K562 (cell line): ENCODE measurements at regions not wholly inside any gene's neighbourhood (a gene's known extent, or its start where the extent isn't known, plus 50 kb on each side); places are given as distances from the start of the nearest gene placed in this dataset.

Experiments used
- ATAC-seq: fragments of 200-7000 bp; cut with Tn5 transposase; 3 replicates; pipeline ENCODE4 v1.9.1; 2020; ENCODE audit warnings: moderate library complexity
- BruUV-seq: library from RNA; stranded (reverse); fragments of 400-500 nt; replicated peaks from 2 replicates; lab custom pipeline; 2021; lab: Mats Ljungman, UMichigan
- CTCF ChIA-PET: fragments of 300-600 bp; formaldehyde crosslinking; extraction: SDS; loops from one replicate; lab custom pipeline; 2021; ENCODE audit warnings: low intra/inter-chr PET ratio; lab: Yijun Ruan, JAX
- POLR2A ChIA-PET: fragments of 300-600, 350-650 bp; sonication (Branson Sonifier 250); formaldehyde crosslinking; extraction: SDS; loops from one replicate; lab custom pipeline; 2021; ENCODE audit warnings: antibody characterized with exemption, inconsistent platforms; lab: Yijun Ruan, JAX
- DNase-seq, 4 experiments: peaks; one replicate each; pipeline versions ENCODE4 v3.0.0 to v3.0.0-alpha.2; 2011 to 2018; ENCODE audit warnings: low spot score in 3 of 4, mixed read lengths in 3 of 4; ENCODE audit errors: extremely low read depth in 1 of 4
- FAIRE-seq: peaks from 2 replicates; lab custom pipeline; 2011; peaks lifted over from hg19 to GRCh38; lab: Jason Lieb, UNC
- H2AFZ ChIP-seq: 2 replicates; pipeline ENCODE4 v1.6.0; 2011; ENCODE audit warnings: low read depth, low read length, control low read depth, inconsistent platforms
- H3K27ac ChIP-seq: fragments of 200-600 bp; 3 replicates; pipeline ENCODE4 v1.8.0; 2011; ENCODE audit warnings: low read depth, mild to moderate bottlenecking, control low read depth, inconsistent platforms, low read length, moderate library complexity, mixed read lengths; ENCODE audit errors: extremely low read depth
- H3K27me3 ChIP-seq, 2 experiments: fragments of 300-600 bp in 1 of 2; 2 replicates in 1 of 2; 3 replicates in 1 of 2; pipeline versions ENCODE4 v1.6.0 to v1.8.0; 2011; ENCODE audit warnings: inconsistent platforms in 2 of 2, low read length in 2 of 2, mild to moderate bottlenecking in 1 of 2, mixed read lengths in 1 of 2, moderate library complexity in 1 of 2; ENCODE audit not compliant: control insufficient read depth in 2 of 2, insufficient read depth in 2 of 2
- H3K36me3 ChIP-seq: fragments of 300-600 bp; 3 replicates; pipeline ENCODE4 v1.8.0; 2011; ENCODE audit warnings: mild to moderate bottlenecking, low read length, inconsistent platforms; ENCODE audit not compliant: control insufficient read depth, insufficient read depth
- H3K4me1 ChIP-seq, 2 experiments: fragments of 200-600 bp in 1 of 2; replicated peaks in 1 of 2; 2 replicates in 1 of 2; 3 replicates in 1 of 2; pipeline versions ENCODE4 v1.5.1 to v1.8.0; 2011; ENCODE audit warnings: inconsistent platforms in 2 of 2, low read length in 2 of 2, mild to moderate bottlenecking in 1 of 2, mixed read lengths in 1 of 2, moderate library complexity in 1 of 2; ENCODE audit not compliant: control insufficient read depth in 2 of 2, insufficient read depth in 2 of 2
- H3K4me2 ChIP-seq: 2 replicates; pipeline ENCODE4 v1.6.1; 2011; ENCODE audit warnings: low read length, control low read depth, inconsistent platforms, mixed read lengths; ENCODE audit not compliant: insufficient read depth
- H3K4me3 ChIP-seq: fragments of 200-600 bp; sonication (generic), shearing (Covaris generic); 2 replicates; pipeline ENCODE4 v1.5.1; 2016; ENCODE audit warnings: control low read depth, inconsistent platforms
- H3K79me2 ChIP-seq: fragments of 200-600 bp; 3 replicates; pipeline ENCODE4 v1.8.0; 2011; ENCODE audit warnings: low read length, inconsistent platforms; ENCODE audit not compliant: control insufficient read depth, insufficient read depth
- H3K9ac ChIP-seq, 2 experiments: 2 replicates each; pipeline versions ENCODE4 v1.6.0 to v1.6.1; 2011; ENCODE audit warnings: low read depth in 2 of 2, low read length in 2 of 2, control low read depth in 1 of 2, inconsistent platforms in 1 of 2, mild to moderate bottlenecking in 1 of 2, mixed read lengths in 1 of 2; ENCODE audit not compliant: insufficient read depth in 1 of 2
- H3K9me1 ChIP-seq: one replicate; pipeline ENCODE4 v1.6.0; 2011; ENCODE audit warnings: inconsistent platforms, mild to moderate bottlenecking, low read length, moderate library complexity; ENCODE audit not compliant: control insufficient read depth, insufficient read depth
- H3K9me3 ChIP-seq: replicated peaks from 2 replicates; pipeline ENCODE4 v1.5.1; 2011; ENCODE audit warnings: low read depth, low read length, inconsistent platforms; ENCODE audit not compliant: control insufficient read depth, insufficient read depth
- H4K20me1 ChIP-seq: replicated peaks from 2 replicates; pipeline ENCODE4 v1.6.1; 2011; ENCODE audit warnings: low read length, inconsistent platforms, mixed read lengths; ENCODE audit not compliant: control insufficient read depth, insufficient read depth
- DPF2 ChIP-seq: fragments of 450-650 bp; IDR thresholded peaks from 2 replicates; pipeline ENCODE4 v1.6.1; 2016
- FOXK2 ChIP-seq, 2 experiments: fragments of 450-650 bp; IDR thresholded peaks in 1 of 2; conservative IDR thresholded peaks in 1 of 2; 2 replicates each; pipeline ENCODE4 v1.6.1; 2016; ENCODE audit warnings: low read depth in 2 of 2, mild to moderate bottlenecking in 1 of 2
- IFI16 ChIP-seq: fragments of 250-450 bp; sonication (Bioruptor Pico); IDR thresholded peaks from 2 replicates; pipeline ENCODE4 v2.1.2; 2022; ENCODE audit warnings: mild to moderate bottlenecking, inconsistent platforms
- LEF1 ChIP-seq: fragments of 450-650 bp; IDR thresholded peaks from 2 replicates; pipeline ENCODE4 v1.6.1; 2016; ENCODE audit warnings: mild to moderate bottlenecking
- MCM7 ChIP-seq, 2 experiments: fragments of 450-650 bp; IDR thresholded peaks; 2 replicates each; pipeline ENCODE4 v1.6.1; 2016 to 2018
- NELFE ChIP-seq: IDR thresholded peaks from 2 replicates; pipeline ENCODE4 v1.6.1; 2011; ENCODE audit warnings: mild to moderate bottlenecking; ENCODE audit not compliant: insufficient read depth, insufficient read length
- NFATC3 ChIP-seq: fragments of 450-650 bp; IDR thresholded peaks from 2 replicates; pipeline ENCODE4 v1.6.1; 2017; ENCODE audit warnings: mild to moderate bottlenecking
- POLR2B ChIP-seq: fragments of 450-650 bp; IDR thresholded peaks from 2 replicates; pipeline ENCODE4 v1.6.1; 2018; ENCODE audit warnings: low read depth; ENCODE audit not compliant: partially characterized antibody
- PYGO2 ChIP-seq: fragments of 450-650 bp; IDR thresholded peaks from 2 replicates; pipeline ENCODE4 v1.6.1; 2016; ENCODE audit warnings: mild to moderate bottlenecking, missing genetic modification characterization, moderate library complexity, missing compliant biosample characterization
- TAF1 ChIP-seq: IDR thresholded peaks from 2 replicates; pipeline ENCODE4 v1.6.1; 2011; ENCODE audit warnings: mild to moderate bottlenecking, low read length, moderate library complexity; ENCODE audit not compliant: insufficient read depth, control insufficient read depth, severe bottlenecking; ENCODE audit errors: extremely low read depth
- TAF7 ChIP-seq: fragments of 450-650 bp; IDR thresholded peaks from 2 replicates; pipeline ENCODE4 v1.6.1; 2016; ENCODE audit warnings: missing genetic modification characterization, missing compliant biosample characterization
- ZNF551 ChIP-seq: fragments of 250-450 bp; sonication (Bioruptor Pico); IDR thresholded peaks from 2 replicates; pipeline ENCODE4 v1.5.0; 2021; ENCODE audit warnings: mild to moderate bottlenecking, moderate library complexity
- in situ Hi-C: fragments of 300-500 bp; cut with MboI; formaldehyde crosslinking; loops from 4 replicates; pipeline ENCODE4 v1.15.0; 2018; ENCODE audit warnings: inconsistent platforms, mixed read lengths
- intact Hi-C: fragments of 100-400 bp; cut with micrococcal nuclease; formaldehyde crosslinking; loops from 2 replicates; pipeline ENCODE4 v1.14.2; 2022
- TF ChIP-seq, protein P1 (sequence below): fragments of 250-450 bp; sonication (Bioruptor Pico); IDR thresholded peaks from 2 replicates; pipeline ENCODE4 v1.9.0; 2021; ENCODE audit warnings: mild to moderate bottlenecking, inconsistent platforms

DNA sequence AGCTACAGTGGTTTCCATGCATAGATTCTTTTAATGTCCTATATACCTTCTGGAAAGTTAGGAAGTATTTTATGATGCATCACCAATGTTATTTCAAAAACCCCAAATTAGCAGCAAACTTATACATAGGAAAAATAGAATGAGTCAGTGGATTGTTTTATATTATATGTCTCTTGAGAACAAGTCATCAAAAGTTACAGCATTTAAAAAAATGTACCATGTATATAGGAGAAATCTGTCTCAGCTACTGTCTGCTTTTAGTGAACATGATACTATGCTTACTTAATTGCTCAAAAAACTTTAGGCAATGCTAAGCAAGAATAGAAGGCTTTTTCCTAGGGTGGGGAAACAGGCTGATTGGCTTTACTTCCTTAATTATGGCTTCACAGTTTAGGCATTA is 365.3 kb downstream of the SAMD5 start:
- Histone ChIP-seq H3K4me1 (no peaks in the 10 kb centered on the region), H3K9ac (no peak overlapping the region), H3K36me3 (no peaks in the 10 kb centered on the region), H3K4me2 (no peak overlapping the region), H3K79me2 (no peaks in the 10 kb centered on the region), H3K27ac (no peak overlapping the region), H3K9me3 (no peaks in the 10 kb centered on the region), H4K20me1 (no peaks in the 10 kb centered on the region), H3K27me3 (no peaks in the 10 kb centered on the region), H2AFZ (no peak overlapping the region), H3K9me1 (no peaks in the 10 kb centered on the region), H3K4me3 (no peak overlapping the region)
- CTCF ChIA-PET, result no interaction called here
- DNase-seq, result no peak
- in situ Hi-C loops, result no loop called here
- POLR2A ChIA-PET, result no interaction called here
- intact Hi-C loops, result no loop called here
- no peak for FAIRE-seq
- TF ChIP-seq TAF1, result no peak
- TF ChIP-seq ZNF551 (CRISPR knock-in tag), result no peak
- no peak for TF ChIP-seq TAF7 (tag)
- no peak for TF ChIP-seq MCM7 (IDR thresholded peaks at IDR 0.05)
- no peak for TF ChIP-seq NFATC3
- no peak for TF ChIP-seq NELFE
- no peak for TF ChIP-seq IFI16 (CRISPR knock-in tag)
- no peak for TF ChIP-seq DPF2
- no peak for TF ChIP-seq PYGO2 (tag)
- no peak for TF ChIP-seq FOXK2 (conservative IDR thresholded peaks at IDR 0.05 in 1 of 2, IDR thresholded peaks at IDR 0.05 in 1 of 2; ENCODE audit: low read depth in 2 of 2)
- TF ChIP-seq POLR2B, result no peak
- no peak for TF ChIP-seq LEF1
- TF ChIP-seq, protein P1, sequence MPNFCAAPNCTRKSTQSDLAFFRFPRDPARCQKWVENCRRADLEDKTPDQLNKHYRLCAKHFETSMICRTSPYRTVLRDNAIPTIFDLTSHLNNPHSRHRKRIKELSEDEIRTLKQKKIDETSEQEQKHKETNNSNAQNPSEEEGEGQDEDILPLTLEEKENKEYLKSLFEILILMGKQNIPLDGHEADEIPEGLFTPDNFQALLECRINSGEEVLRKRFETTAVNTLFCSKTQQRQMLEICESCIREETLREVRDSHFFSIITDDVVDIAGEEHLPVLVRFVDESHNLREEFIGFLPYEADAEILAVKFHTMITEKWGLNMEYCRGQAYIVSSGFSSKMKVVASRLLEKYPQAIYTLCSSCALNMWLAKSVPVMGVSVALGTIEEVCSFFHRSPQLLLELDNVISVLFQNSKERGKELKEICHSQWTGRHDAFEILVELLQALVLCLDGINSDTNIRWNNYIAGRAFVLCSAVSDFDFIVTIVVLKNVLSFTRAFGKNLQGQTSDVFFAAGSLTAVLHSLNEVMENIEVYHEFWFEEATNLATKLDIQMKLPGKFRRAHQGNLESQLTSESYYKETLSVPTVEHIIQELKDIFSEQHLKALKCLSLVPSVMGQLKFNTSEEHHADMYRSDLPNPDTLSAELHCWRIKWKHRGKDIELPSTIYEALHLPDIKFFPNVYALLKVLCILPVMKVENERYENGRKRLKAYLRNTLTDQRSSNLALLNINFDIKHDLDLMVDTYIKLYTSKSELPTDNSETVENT (CRISPR knock-in tag), result no peak
- ATAC-seq, result no peak
- BruUV-seq, result no TSS peak
